HG02970 (cell line): ENCODE measurements at regions not wholly inside any gene's neighbourhood (a gene's known extent, or its start where the extent isn't known, plus 50 kb on each side); places are given as distances from the start of the nearest gene placed in this dataset.

Source experiments
- ATAC-seq: cut with Tn5 transposase; IDR thresholded peaks from one replicate; pipeline ENCODE4 v1.9.1; 2021; ENCODE audit warnings: mild to moderate bottlenecking, moderate library complexity, moderate number of reproducible peaks; ENCODE audit not compliant: unreplicated experiment, low FRiP score

DNA sequence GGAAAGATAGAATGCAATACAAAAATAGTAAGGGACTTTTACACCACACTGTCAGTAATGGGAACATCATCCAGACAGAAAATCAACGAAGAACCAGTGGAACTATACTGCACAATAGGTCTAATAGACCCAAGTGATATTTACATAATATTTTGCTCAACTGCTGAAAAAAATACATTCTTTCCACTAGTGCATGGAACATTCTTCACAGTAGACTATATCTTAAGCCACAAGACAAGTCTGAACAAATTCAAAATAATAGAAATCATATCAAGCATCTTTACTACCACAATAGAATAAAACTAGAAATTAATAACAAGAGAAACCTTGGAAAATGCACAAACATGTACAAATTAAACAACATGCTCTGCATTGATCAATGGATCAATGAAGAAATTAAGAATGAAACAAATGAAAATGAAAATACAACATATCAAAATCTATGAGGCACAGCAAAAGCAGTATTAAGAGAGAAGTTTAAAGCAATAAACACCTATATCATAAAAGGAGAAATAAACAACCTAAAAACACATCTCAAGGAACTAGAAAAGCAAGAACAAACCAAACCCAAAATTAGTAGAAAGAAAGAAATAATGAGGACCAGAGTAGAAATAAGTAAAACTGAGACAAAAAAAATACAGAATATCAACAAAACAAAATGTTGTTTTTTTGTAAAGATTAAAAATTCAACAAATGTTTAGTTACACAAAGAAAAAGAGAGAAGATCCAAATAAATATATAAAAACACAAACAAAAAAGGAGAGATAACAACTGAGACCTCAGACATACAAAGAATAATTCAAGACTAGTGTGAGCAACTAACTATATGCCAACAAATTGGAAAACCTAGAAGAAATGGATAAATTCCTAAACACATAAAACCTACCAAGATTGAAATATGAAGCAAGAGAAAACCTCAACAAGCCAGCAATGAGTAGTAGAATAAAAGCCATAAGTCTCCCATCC is 51.5 kb upstream of the ANTXR2 start:
- no peak for ATAC-seq
